ENCODE measurements at regions not wholly inside any gene's neighbourhood (a gene's known extent, or its start where the extent isn't known, plus 50 kb on each side); places are given as distances from the start of the nearest gene placed in this dataset.

DNA sequence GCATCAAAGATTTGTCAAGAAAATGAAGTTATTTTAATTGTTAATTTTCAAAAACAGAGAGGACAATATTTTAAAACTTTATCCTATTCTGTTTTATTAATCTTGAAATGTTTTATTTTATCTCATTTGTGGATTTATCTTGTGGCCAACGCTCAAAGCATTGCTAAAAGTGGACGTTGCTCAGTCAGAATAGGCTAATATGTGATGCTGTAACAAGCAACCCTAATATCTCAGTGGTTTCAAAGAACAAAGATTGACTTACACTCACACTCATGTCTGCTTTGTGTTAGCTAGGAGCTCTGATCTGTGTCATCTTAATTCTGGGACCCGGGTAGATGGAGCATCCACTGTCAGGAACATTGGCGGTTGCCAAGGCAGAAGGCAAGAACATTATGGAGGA lies 86.0 kb upstream of the PLCL2 start:
- H3K79me1 ChIP-seq (ENCODE audit: low read depth in 1 of 2, low read length in 2 of 2), result no peaks in the 10 kb centered on the region
- no peaks in the 10 kb centered on the region for H3K36me3 ChIP-seq (ENCODE audit: control insufficient read depth, insufficient read depth, low read length)
- H4K91ac ChIP-seq (ENCODE audit: insufficient read depth, low read depth, low read length), result no peak overlapping the region
- ChIA-PET POLR2A (ENCODE audit: unreplicated experiment) (no interaction called here), CTCF (no interaction called here)
- no peak overlapping the region for H3K4me2 ChIP-seq (ENCODE audit: low read depth, low read length)
- H3K9ac ChIP-seq (ENCODE audit: low read depth, low read length), result no peak overlapping the region
- DNase-seq, result no peak
- H3K9me3 ChIP-seq (ENCODE audit: control insufficient read depth, insufficient read depth, low read length), result no peaks in the 10 kb centered on the region
- H3K4ac ChIP-seq (ENCODE audit: low read depth, low read length), result no peak overlapping the region
- H3K14ac ChIP-seq (replicated peaks; ENCODE audit: low read depth, low read length), result no peak overlapping the region
- no peak overlapping the region for H2BK5ac ChIP-seq (ENCODE audit: low read depth, low read length, poor library complexity, severe bottlenecking)
- no peak overlapping the region for H3K27ac ChIP-seq (ENCODE audit: insufficient read depth, low read length)
- intact Hi-C loops (cut with micrococcal nuclease), result no loop called here
- no peaks in the 10 kb centered on the region for H3K9me1 ChIP-seq (ENCODE audit: insufficient read depth, low read length)
- TF ChIP-seq, protein P1, sequence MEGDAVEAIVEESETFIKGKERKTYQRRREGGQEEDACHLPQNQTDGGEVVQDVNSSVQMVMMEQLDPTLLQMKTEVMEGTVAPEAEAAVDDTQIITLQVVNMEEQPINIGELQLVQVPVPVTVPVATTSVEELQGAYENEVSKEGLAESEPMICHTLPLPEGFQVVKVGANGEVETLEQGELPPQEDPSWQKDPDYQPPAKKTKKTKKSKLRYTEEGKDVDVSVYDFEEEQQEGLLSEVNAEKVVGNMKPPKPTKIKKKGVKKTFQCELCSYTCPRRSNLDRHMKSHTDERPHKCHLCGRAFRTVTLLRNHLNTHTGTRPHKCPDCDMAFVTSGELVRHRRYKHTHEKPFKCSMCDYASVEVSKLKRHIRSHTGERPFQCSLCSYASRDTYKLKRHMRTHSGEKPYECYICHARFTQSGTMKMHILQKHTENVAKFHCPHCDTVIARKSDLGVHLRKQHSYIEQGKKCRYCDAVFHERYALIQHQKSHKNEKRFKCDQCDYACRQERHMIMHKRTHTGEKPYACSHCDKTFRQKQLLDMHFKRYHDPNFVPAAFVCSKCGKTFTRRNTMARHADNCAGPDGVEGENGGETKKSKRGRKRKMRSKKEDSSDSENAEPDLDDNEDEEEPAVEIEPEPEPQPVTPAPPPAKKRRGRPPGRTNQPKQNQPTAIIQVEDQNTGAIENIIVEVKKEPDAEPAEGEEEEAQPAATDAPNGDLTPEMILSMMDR (conservative IDR thresholded peaks at IDR 0.05; ENCODE audit: low read depth, low read length), result no peak
- no peak for TF ChIP-seq SMC3 (IDR thresholded peaks at IDR 0.05; ENCODE audit: low read depth, low read length)
- no peak for TF ChIP-seq RAD21 (IDR thresholded peaks at IDR 0.05; ENCODE audit: low read length)
- TF ChIP-seq CEBPB (IDR thresholded peaks at IDR 0.05; ENCODE audit: low read depth, low read length), result no peak
- TF ChIP-seq, protein P2, sequence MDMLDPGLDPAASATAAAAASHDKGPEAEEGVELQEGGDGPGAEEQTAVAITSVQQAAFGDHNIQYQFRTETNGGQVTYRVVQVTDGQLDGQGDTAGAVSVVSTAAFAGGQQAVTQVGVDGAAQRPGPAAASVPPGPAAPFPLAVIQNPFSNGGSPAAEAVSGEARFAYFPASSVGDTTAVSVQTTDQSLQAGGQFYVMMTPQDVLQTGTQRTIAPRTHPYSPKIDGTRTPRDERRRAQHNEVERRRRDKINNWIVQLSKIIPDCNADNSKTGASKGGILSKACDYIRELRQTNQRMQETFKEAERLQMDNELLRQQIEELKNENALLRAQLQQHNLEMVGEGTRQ (IDR thresholded peaks at IDR 0.05; ENCODE audit: low read depth, low read length), result no peak
- TF ChIP-seq NFE2L2 (IDR thresholded peaks at IDR 0.05; ENCODE audit: low read depth, low read length), result no peak
- no peak for TF ChIP-seq MAFK (IDR thresholded peaks at IDR 0.05; ENCODE audit: low read depth, low read length)
- no peak for TF ChIP-seq CHD1 (IDR thresholded peaks at IDR 0.05; ENCODE audit: low read depth, low read length)
- TF ChIP-seq POLR2A (IDR thresholded peaks at IDR 0.05; ENCODE audit: low read depth, low read length), result no peak
- TF ChIP-seq FOS (IDR thresholded peaks at IDR 0.05; ENCODE audit: low read depth, low read length), result no peak
- TF ChIP-seq MAZ (IDR thresholded peaks at IDR 0.05; ENCODE audit: borderline replicate concordance, low read depth, low read length), result no peak
- TF ChIP-seq, protein P3, sequence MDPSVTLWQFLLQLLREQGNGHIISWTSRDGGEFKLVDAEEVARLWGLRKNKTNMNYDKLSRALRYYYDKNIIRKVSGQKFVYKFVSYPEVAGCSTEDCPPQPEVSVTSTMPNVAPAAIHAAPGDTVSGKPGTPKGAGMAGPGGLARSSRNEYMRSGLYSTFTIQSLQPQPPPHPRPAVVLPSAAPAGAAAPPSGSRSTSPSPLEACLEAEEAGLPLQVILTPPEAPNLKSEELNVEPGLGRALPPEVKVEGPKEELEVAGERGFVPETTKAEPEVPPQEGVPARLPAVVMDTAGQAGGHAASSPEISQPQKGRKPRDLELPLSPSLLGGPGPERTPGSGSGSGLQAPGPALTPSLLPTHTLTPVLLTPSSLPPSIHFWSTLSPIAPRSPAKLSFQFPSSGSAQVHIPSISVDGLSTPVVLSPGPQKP (IDR thresholded peaks at IDR 0.05; ENCODE audit: borderline replicate concordance, low read depth, low read length), result no peak
- no peak for TF ChIP-seq MXI1 (IDR thresholded peaks at IDR 0.05; ENCODE audit: borderline replicate concordance, low read depth, low read length)
- TF ChIP-seq BHLHE40 (IDR thresholded peaks at IDR 0.05; ENCODE audit: low read depth, low read length), result no peak
- TF ChIP-seq RFX5 (IDR thresholded peaks at IDR 0.05; ENCODE audit: low read depth, low read length), result no peak
- no peak overlapping the region for H4K5ac ChIP-seq (ENCODE audit: low read depth, low read length)
- no TSS peak for BruUV-seq (replicated peaks)
- no peak overlapping the region for H4K8ac ChIP-seq (ENCODE audit: low read depth in 2 of 2, low read length in 2 of 2)
- H3K56ac ChIP-seq (ENCODE audit: extremely low read depth, insufficient read depth, low read length), result no peak overlapping the region
- H3K23ac ChIP-seq (ENCODE audit: low read depth, low read length), result no peak overlapping the region
- ATAC-seq (ENCODE audit: low read depth), result no peak
- H2AK9ac ChIP-seq (replicated peaks; ENCODE audit: low read depth, low read length, poor library complexity), result no peak overlapping the region
- no peaks in the 10 kb centered on the region for H3K4me1 ChIP-seq (ENCODE audit: control insufficient read depth, insufficient read depth, low read length)
- in situ Hi-C loops (cut with MboI; ENCODE audit: low sequenced_read_pairs), result no loop called here
- no peak overlapping the region for H2AK5ac ChIP-seq (ENCODE audit: low read depth, low read length)
- no peak overlapping the region for H2BK20ac ChIP-seq (ENCODE audit: low read depth, low read length)
- H3K4me3 ChIP-seq (ENCODE audit: insufficient read depth, low read depth, low read length), result no peak overlapping the region
- H2AFZ ChIP-seq (replicated peaks; ENCODE audit: low read length, poor library complexity), result no peak overlapping the region
- H2BK120ac ChIP-seq (ENCODE audit: low read depth, low read length), result no peak overlapping the region
- no peak overlapping the region for H2BK15ac ChIP-seq (ENCODE audit: low read depth, low read length)
- H3K18ac ChIP-seq (ENCODE audit: low read depth, low read length), result no peak overlapping the region
- no peaks in the 10 kb centered on the region; the same call in 1 of the 2 replicates for H3K27me3 ChIP-seq (ENCODE audit: control insufficient read depth, insufficient read depth, low read length)
- H4K20me1 ChIP-seq (ENCODE audit: insufficient read depth, low read length), result no peaks in the 10 kb centered on the region
- no CpG with 5 or more reads among the region's 4 CpGs for WGBS, 2 experiments (ENCODE audit: extremely low coverage in 2 of 2, insufficient read length in 1 of 2)
- dilution Hi-C loops (cut with HindIII; ENCODE audit: low sequenced_read_pairs, unreplicated experiment), result no loop called here

Measured in IMR-90 (cell line).